NCI-H2196 treated with DMSO at 0.1 percent for 48 hours (cell line): ENCODE measurements at regions not wholly inside any gene's neighbourhood (a gene's known extent, or its start where the extent isn't known, plus 50 kb on each side); places are given as distances from the start of the nearest gene placed in this dataset.

Experiments
- DNase-seq: peaks from one replicate; lab custom pipeline; 2025; ENCODE audit not compliant: unreplicated experiment; lab: John Stamatoyannopoulos, UW

DNA sequence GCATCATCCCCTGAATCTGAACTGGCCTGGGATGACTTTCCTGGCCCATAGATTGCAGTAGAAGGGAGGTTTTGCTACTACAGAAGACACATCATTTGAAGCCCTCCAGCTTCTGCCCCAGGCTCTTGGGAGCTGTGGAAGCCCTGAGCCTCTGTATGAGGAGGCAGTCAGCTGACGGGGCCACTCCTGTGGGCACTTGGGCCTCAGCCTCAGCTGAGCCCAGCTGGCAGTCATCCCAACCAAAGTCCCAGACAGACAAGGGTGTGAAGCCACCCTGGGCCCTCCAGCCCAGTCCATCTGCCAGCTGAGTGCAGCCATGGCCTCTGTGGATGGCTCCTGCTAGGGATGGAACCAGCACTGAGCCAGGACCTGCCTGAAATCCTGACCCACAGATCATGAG lies 502.3 kb upstream of the HS6ST1 start:
- no peak for DNase-seq

DNA sequence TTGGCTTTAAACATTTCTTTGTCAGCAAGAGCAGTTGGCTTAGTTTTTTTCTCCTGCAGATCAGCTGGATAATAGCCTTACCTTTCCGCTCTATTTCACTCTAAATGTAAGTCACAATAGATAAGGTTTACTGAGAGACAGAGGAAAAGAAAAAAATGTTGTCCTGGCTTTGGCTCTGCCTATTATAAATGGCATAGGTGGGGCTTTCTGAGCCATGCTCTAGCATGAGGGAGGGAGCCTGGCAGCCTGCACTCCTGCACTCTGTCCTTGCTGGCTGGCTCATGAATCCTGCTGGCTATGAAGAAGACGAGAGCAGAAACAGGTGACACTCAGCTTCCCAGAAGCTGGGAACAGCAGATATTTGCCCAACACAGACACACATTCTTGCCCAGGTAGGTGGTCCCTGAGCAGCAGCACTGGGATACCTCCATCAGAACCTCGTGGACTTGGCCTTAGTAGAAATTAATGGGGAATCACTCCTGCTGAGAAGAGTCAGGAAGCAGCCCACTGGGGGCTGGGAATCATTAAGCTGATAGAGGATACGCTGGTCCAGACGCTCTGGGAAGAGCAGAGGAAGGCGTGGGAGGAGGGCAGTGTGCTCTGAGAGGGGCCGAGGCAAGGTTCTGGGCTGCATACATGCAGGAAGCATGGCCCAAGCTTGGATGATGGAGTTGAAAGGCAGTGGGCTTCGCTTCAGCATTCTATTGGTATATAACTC lies 514.4 kb upstream of the HS6ST1 start:
- DNase-seq: no peak

DNA sequence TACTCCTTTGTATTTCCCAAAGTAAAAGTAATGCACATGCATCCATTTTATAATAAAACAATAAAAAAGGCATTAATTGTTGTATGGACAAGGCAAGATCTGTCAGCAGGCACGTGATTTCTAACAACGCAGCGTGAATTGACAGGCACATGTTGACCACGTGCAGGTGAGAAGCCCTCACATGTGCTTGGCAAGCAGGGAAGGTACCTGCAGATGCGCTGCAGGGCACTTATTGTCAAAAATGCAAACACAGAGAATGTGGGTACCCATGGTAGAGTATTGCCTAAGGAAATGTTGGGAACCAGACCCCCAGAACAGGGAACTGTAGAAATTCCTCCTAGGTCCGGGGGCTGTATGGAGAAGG lies 515.0 kb upstream of the HS6ST1 start:
- DNase-seq: no peak

DNA sequence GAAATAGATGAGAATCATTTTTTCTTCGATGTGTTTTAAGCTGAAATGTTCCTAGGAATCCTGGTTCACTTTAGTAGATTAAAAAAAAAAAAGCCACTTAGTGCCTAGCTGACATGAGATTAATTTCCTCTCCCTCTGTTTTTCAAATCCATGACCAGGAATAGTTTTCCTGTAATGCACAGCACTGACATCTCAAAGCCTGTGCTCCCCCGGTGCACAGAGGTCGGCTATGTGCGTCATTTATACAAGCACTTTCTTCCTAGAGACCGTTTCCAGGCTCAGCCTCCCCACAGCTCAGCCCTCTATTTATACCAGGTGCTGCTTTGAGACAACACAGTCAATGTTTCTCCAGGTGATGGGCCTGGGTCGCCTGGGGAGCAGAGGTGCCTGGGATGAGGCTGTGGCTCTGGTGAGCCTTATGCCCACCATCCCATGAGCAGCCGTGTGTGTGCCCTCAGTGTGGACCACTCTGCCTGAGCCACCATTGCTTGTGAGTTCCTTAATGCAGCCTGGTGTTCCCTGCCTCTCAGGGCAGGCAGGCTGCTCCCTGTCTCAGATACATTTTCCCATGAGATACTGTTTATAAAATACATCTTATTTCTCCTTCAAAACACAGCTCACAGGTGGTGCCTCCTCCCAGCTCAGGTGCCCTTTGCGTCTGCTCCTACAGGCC lies 515.7 kb upstream of the HS6ST1 start:
- no peak for DNase-seq

DNA sequence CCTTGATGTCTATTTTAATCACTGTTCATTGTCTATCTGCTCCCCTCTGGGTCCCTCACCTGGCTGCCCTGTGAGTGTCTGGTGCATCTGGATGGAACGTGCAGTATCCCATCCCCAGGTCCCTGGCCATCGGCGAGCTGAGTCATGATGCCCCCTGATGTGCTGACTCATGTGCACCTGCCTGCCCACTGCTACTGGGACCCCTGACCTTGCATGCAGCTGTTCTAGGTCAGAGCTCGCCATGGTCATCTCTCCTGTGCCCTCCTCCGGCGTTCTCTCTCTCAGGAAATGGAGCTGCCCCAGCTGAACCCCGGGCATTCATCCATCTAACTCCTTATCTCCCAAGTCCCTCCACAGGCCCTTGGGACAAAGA lies 516.2 kb upstream of the HS6ST1 start:
- DNase-seq: no peak

DNA sequence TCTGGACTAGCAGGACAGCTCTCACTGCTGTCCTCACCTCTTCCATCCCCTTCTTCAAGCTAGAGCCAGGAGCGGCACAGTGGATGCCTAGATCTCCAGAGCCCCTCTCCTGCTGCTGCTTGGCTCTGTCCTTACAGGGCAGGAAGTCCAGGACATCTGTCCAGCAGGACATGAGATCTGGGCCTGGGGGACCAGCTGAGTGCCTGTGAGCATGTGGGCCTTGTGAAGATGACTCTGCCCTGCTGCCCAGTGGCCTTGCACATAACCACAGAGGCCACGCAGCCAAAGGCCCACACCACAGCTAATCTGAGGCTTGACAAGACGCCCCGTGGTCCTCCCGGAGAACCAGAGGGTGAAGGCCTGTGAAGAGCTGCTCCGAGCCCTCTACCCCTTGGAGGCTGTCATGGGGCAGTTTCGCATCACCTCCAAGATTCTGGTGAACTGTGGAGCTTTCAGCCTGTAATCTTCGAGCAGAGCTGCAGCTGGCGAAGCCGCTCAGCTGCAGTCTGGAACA lies 516.7 kb upstream of the HS6ST1 start:
- no peak for DNase-seq

DNA sequence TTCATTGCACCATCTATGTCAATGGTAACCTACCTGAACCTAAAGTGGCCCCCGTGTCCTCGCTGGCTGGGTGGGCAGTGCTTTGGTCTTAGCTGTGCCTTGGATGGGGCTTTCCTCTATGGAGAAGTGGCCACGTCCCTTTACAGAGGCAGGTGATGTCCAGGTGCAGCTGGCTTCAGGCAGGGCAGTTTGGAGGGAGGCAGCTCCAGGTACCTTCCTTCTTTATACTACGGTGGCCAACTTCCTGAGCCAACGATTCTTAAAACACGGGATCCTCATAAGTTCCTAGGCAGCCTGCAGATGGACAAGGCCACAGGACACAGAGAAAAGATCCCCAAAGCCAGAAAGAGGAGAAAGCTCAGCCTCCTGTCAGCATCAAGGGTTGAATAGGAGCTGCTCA lies 517.3 kb upstream of the HS6ST1 start:
- DNase-seq: no peak

DNA sequence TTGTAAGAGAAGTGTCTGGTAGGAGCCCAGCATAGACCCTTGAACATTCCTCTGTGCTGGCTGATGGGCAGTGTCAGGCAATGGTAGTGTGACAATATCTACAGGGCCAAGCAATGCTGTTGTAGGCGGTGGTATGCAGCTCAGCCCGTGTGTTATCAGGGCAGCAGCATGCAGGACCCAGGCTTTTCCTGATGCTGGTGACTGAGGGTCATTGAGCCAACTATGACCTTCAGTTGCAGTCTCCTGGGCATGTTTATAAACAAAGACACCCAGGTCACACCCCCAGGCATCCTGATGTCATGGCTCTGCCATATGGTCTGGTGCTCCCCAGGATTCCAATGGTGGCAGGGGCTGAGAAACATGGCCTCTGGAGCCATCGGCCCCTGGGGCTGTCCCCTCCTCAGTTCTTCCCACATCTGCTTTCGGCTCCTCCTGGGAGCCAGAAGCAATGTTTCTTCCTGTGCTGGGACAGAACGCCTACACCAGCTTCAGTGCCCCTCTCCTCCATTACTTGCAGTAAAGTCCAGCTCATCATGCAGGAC lies 518.0 kb upstream of the HS6ST1 start:
- no peak for DNase-seq

DNA sequence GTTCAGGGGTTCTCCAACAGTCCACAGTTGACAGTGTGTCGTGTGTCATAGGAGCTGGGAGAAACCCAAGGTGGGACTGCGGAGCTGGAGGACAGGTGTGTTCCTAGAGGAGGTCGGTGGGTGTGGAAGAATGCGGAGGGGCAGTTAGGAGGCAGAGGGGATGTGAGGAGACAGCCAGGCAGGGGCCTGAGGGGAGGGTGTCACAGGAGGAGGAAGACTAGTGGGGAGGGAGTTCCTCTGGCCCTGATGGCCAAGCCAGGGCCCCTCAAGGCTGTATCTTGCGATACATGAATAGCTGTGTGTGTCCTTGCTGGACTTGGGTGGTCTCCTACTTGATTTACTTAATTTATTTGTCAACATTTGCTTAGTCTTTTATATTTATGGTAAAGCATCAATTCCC lies 519.6 kb upstream of the HS6ST1 start:
- no peak for DNase-seq

DNA sequence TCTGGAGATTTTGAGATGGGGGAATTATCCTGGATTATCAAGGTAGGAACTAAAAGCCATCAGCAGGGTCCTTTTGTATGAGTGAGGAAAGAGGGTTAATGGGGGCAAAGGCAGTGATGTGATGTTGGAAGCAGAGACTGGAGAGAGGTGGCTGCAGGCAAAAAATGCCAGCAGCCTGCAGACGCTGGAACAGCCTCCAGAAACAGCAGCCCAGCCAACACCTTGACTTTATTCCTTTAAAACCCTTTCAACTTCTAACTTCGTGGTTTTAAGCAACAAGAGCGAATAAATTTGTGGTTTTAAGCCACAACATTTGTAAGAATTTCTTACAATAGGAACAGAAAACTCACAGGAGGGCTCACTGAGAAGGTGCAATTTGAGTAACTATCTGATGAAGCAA lies 523.1 kb upstream of the HS6ST1 start:
- no peak for DNase-seq

DNA sequence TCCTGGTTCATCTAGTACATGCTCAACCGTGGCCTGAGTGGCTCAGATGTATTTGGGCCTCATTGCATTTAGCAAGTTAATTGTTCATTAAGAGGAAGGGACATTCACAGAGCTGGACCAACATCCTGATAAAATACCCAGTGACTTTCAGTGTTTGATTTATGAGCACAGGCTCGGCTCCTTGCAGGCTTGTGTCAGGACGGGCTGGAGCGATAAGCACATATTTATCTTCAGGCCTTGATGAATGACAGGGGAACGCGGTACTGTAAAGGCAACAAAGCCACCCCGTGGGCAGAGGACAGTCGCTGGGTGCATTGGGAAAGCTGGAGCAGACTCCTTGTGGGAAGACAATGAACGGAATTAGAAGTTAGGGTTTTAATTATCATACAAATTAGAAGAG lies 548.6 kb upstream of the HS6ST1 start:
- DNase-seq: no peak

DNA sequence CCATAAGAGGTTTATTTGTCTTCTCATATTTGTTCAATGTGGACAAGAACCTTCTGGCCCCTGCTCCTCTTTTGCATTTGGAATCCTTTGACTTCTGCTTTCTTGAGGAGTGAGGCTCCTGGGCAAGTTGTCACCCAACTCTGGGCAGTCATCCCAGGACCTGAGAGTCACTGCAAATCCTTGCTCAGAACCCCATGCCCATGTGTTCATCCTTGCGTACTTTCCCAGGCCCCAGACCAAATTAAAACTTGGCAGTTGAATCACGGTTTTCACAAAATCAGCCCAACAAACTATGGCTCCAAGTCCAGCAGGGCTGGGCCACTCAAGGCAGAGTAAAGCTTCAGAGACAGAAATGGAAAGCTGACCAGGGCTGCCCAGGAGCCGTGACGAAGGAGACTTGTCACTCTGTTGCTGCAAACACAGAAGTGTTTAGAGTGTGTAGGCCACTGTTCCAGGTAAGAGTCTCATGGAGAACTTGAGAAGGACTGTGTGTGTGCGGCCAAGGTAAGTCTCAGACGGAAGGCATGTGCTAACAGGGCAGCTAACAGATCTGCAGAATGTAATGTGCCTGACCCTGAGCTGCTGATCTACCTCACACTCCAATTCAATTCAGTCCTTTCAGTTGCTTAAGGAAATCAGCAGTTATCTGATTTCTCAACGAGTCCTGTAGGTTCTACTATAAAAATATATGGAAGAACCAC lies 549.4 kb upstream of the HS6ST1 start:
- DNase-seq: no peak

DNA sequence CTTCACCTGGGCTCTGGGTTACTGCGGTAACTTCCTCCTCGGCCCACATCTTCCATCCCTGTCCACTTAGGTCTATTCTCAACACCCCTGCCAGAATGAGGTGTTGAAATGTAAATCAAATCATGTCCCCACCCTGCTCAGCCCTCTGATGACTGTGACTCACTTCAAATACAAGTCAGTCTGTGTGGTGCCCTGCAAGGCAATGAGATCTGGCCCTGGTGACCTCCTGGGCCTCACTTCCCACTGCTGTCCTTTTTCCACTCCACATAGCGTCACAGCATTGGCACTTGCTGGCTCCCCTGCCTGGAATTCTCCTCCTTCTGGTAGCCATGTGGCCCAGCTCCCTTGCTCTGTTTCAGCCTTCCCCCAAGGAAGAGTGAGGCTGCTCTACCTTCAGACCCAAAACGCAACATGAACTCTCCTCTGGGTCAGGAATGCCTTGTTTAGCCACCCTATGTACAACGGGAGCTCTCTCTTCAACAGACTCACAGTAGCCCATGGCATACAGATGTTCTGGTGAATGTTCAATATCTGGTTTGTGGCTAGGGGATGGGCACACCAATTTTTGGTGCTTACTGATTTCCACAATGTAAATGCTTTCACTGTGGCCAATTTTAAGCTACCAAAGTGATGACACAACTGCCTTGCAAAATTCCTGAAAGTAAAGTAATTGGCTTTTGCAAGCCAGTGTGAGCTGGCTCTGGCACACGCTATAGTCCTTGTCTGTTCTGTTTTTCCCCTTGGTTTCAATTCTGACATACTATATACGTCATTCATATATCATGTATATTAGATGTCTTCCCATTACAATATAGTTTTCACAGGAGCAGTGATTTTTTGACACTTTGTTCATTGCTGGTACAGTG lies 550.3 kb upstream of the HS6ST1 start:
- no peak for DNase-seq

DNA sequence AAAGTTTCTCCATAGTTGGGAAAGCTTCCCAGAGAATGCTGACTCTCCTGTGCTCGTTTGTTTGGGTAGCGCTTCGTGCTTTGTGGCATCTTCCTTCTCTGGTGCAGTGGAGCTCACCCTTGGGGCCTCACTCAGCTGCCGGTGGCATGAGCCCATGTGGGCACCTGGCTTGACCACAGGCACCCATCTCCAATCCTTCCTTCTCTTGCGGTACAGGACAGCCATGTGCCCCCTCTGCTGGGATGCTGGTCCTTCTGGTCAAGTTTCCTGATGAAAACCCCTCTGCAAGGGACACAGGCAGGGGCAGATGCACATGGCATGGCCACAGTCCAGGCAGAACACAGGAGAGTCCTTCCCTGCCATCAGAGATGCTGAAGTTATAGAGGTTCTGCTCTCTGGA lies 555.9 kb upstream of the HS6ST1 start:
- DNase-seq: no peak

DNA sequence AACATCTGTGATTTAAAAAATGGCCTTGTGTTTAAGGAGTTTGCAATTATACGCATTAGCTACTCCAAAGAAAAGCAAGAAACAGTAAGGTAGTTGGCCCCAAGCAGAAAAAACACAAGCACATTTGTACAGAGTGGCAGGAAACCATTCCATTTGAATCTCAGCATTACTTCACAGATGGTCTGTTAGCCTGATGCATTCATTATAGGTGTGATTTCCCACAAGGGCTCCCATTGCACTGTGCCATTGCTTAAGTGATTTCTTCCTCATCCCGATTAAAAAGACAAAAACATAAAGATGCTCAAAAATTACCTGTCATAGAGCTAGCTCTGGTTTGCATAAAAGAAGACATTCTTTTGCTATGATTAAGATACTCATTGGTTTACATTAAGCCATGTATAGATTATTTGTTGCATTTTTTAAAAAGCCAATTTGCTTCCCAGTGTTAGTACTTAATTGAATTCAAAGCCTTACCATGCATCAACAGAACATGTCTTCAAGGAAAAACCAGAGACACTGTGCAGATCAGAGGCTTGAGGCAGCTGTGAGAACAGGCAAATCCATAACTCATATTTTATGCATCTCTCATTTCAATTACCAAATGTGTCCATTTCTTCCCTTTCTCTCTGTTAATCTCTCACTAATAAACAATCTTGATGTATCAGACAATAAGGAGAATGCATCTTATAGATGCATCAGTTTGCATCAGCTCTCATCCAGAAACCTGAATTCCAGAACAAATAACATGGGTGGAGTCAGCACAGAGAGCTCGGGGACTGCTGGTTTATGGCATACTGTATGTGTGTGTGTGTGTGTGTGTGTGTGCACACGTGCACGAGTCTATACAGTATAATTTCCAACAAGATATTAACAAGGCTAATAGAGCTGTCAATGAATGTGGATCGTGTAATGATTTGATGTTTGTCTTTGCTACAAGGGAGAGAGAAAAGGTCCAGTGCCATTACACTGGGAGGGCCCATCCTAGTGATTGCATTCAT lies 558.6 kb upstream of the HS6ST1 start:
- DNase-seq: no peak

DNA sequence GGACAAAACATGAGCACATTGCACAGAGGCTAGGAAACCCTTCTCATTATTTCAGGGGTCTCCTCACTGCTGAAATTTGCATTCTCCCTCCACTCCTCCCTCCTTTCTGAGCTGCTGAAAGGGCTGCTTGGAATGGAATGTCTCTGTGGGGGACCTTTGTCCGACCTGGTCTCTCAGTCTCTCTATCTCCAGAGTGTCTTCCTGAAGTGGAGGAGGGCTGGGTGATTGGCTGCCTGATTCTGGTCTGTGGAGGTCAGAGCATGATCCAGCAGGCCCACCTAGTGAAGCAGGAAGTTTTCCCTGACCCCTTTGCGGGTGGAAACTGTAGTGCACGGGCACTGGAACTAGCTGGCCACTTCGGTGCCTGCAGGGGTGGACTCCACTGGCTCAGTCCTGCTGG lies 560.5 kb upstream of the HS6ST1 start:
- no peak for DNase-seq

DNA sequence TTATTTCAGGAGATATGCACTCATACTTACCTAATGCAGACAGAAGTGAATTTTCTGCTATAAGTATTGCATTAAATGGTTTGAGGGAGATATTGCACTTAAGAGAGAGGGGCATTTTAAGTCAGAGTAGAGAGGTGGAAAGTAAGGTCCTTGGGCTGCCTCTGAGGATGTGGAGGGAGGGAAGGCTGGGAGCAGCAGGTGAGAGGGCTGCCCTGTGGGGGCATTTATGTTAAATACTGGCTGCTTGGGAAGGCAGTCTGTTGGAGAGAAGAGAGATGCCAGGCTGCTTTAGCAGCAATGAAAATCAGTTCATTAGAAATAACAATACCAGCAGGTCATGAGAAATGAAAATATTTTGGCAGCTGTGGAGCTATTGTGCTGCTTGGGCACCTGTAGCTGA lies 576.2 kb upstream of the HS6ST1 start:
- DNase-seq: no peak

DNA sequence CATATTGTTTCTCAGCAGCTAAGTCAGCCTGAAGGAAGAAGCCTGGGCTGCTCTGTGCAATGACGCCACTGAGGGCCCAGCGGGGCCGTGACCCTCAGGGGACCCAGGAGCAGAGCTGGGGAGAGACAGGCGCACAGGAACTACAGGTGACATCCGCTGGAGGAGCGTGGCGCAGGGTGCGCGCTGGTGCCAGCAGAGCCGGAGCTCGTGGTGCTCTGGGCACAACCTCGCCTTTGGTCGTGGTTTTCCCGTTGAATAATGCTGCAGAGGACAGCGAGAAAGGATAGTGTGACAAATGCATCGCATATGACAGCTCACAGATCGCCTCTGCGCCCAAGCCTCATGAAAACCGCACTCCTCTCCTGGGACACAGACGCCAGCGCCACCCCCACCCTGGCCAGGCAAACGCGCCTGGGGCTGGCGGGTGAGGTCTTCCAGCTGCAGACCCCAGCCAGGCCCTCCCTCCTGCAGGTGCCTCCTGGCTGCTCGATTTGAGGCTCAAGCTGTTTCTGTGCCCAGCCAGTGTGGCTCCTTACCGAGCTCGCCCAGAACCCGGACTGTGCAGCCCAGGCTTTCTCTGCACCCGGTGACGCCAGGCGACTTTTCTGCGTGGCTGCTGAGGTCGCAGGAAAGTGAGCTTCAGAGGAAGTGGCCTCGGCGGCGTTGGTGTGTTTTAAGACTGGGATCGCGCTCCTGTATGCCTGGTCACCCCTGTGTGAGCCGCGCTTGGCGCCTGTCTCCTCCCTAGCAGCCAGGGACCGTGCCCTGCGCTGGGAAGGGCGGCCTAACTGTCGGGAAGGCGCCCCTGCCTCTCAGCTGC lies 583.1 kb upstream of the HS6ST1 start:
- no peak for DNase-seq

DNA sequence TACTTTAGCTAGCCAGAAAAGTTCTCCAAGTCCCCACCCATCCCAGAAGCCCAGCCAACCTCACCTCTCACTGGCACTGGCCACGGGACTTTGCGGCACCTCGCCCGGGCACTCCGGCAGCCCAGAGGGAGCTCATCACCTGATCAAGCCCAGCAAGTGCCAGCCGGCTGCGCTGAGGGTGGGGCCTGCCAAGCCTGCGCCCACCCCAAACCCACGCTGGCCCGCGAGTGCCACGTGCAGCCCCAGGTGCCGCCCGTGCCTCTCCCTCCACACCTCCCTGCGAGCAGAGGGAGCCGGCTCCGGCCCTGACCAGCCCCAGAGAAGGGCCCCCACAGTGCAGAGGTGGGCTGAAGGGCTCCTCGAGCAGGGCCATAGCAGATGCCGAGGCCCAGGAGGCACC lies 585.0 kb upstream of the HS6ST1 start:
- DNase-seq: no peak
